ENCODE measurements at regions not wholly inside any gene's neighbourhood (a gene's known extent, or its start where the extent isn't known, plus 50 kb on each side); places are given as distances from the start of the nearest gene placed in this dataset.
"Not testable (repeated sequence)": the region's sequence is repeated elsewhere in the genome, so short reads cannot be mapped to it uniquely, and the experiment has no call there.

GRCh38 chr13:104943331-104943730 is 1592.1 kb downstream of the EFNB2 start:
- no peaks in the 10 kb centered on the region for H3K27me3 ChIP-seq (ENCODE audit: control insufficient read depth, low read length)
- H3F3A ChIP-seq (ENCODE audit: control insufficient read depth, insufficient read depth) = no peaks in the 10 kb centered on the region
- H4K20me1 ChIP-seq (ENCODE audit: control insufficient read depth, insufficient read depth, low read depth, low read length) = no peaks in the 10 kb centered on the region
- no peak overlapping the region for H3K4me3 ChIP-seq (ENCODE audit: low read length)
- no peak overlapping the region for H3K4me2 ChIP-seq (ENCODE audit: low read length)
- H3K79me2 ChIP-seq (ENCODE audit: control insufficient read depth, low read length) = no peaks in the 10 kb centered on the region
- TF ChIP-seq EZH2phosphoT487 (IDR thresholded peaks at IDR 0.05; ENCODE audit: borderline replicate concordance, low read length) = no peak
- no peaks in the 10 kb centered on the region for H3K9me2 ChIP-seq (replicated peaks; ENCODE audit: control insufficient read depth, low read length)
- no peak overlapping the region for H3K27ac ChIP-seq (ENCODE audit: low read depth, low read length)
- H3K9me3 ChIP-seq (ENCODE audit: control insufficient read depth, insufficient read depth, low read length) = no peaks in the 10 kb centered on the region
- no peaks in the 10 kb centered on the region for H3K4me1 ChIP-seq (ENCODE audit: control insufficient read depth, low read length)
- no peaks in the 10 kb centered on the region for H3K36me3 ChIP-seq (ENCODE audit: control insufficient read depth, low read length)

- TF ChIP-seq EZH2phosphoT487 (IDR thresholded peaks at IDR 0.05; ENCODE audit: borderline replicate concordance, low read length) = no peak
- no peak for TF ChIP-seq CTCF (IDR thresholded peaks at IDR 0.05; ENCODE audit: low read depth, low read length, poor library complexity, severe bottlenecking)
- Histone ChIP-seq H4K20me1 (ENCODE audit: control insufficient read depth, insufficient read depth, low read depth, low read length) (no peaks in the 10 kb centered on the region), H3F3A (ENCODE audit: control insufficient read depth, insufficient read depth) (no peaks in the 10 kb centered on the region), H3K4me3 (ENCODE audit: low read length) (no peak overlapping the region), H3K27ac (ENCODE audit: low read depth, low read length) (no peak overlapping the region), H3K4me2 (ENCODE audit: low read length) (no peak overlapping the region), H3K36me3 (ENCODE audit: control insufficient read depth, low read length) (no peaks in the 10 kb centered on the region), H3K4me1 (ENCODE audit: control insufficient read depth, low read length) (no peaks in the 10 kb centered on the region), H3K9me3 (ENCODE audit: control insufficient read depth, insufficient read depth, low read length) (no peaks in the 10 kb centered on the region), H3K9me2 (replicated peaks; ENCODE audit: control insufficient read depth, low read length) (no peaks in the 10 kb centered on the region), H3K79me2 (ENCODE audit: control insufficient read depth, low read length) (no peaks in the 10 kb centered on the region), H3K27me3 (ENCODE audit: control insufficient read depth, low read length) (no peaks in the 10 kb centered on the region)
Observed at GRCh38 chr13:104937881-104938280, 1597.6 kb downstream of the EFNB2 start.

GRCh38 chr13:104936304-104936703 is 1599.2 kb downstream of the EFNB2 start:
- no peaks in the 10 kb centered on the region for H3K27me3 ChIP-seq (ENCODE audit: control insufficient read depth, low read length)
- no peak overlapping the region for H3K27ac ChIP-seq (ENCODE audit: low read depth, low read length)
- H3K36me3 ChIP-seq (ENCODE audit: control insufficient read depth, low read length) = no peaks in the 10 kb centered on the region
- no peak overlapping the region for H3K4me3 ChIP-seq (ENCODE audit: low read length)
- H3K9me3 ChIP-seq (ENCODE audit: control insufficient read depth, insufficient read depth, low read length) = no peaks in the 10 kb centered on the region
- H3K4me2 ChIP-seq (ENCODE audit: low read length) = no peak overlapping the region
- no peaks in the 10 kb centered on the region for H3F3A ChIP-seq (ENCODE audit: control insufficient read depth, insufficient read depth)
- H3K4me1 ChIP-seq (ENCODE audit: control insufficient read depth, low read length) = no peaks in the 10 kb centered on the region
- no peak for TF ChIP-seq CTCF (IDR thresholded peaks at IDR 0.05; ENCODE audit: low read depth, low read length, poor library complexity, severe bottlenecking)
- TF ChIP-seq EZH2phosphoT487 (IDR thresholded peaks at IDR 0.05; ENCODE audit: borderline replicate concordance, low read length) = no peak
- H4K20me1 ChIP-seq (ENCODE audit: control insufficient read depth, insufficient read depth, low read depth, low read length) = no peaks in the 10 kb centered on the region
- H3K9me2 ChIP-seq (replicated peaks; ENCODE audit: control insufficient read depth, low read length) = no peaks in the 10 kb centered on the region
- no peaks in the 10 kb centered on the region for H3K79me2 ChIP-seq (ENCODE audit: control insufficient read depth, low read length)

- H3K4me1 ChIP-seq (ENCODE audit: control insufficient read depth, low read length); H3K79me2 ChIP-seq (ENCODE audit: control insufficient read depth, low read length); H3K4me3 ChIP-seq (ENCODE audit: low read length); H3K9me3 ChIP-seq (ENCODE audit: control insufficient read depth, insufficient read depth, low read length); H3F3A ChIP-seq (ENCODE audit: control insufficient read depth, insufficient read depth); H4K20me1 ChIP-seq (ENCODE audit: control insufficient read depth, insufficient read depth, low read depth, low read length); H3K9me2 ChIP-seq (replicated peaks; ENCODE audit: control insufficient read depth, low read length); H3K27me3 ChIP-seq (ENCODE audit: control insufficient read depth, low read length); H3K36me3 ChIP-seq (ENCODE audit: control insufficient read depth, low read length); H3K27ac ChIP-seq (ENCODE audit: low read depth, low read length); H3K4me2 ChIP-seq (ENCODE audit: low read length): not testable (repeated sequence)
Observed at GRCh38 chr13:104920513-104920912, 1614.9 kb downstream of the EFNB2 start.
